ENCODE measurements at regions not wholly inside any gene's neighbourhood (a gene's known extent, or its start where the extent isn't known, plus 50 kb on each side); places are given as distances from the start of the nearest gene placed in this dataset.

GRCh38 chr20:22370137-22370536, 214.2 kb downstream of the FOXA2 start:
- ATAC-seq (no peak), DNase-seq (no peak)

- ATAC-seq: no peak
- no peak for DNase-seq
Observed at GRCh38 chr20:22369100-22369499, 215.3 kb downstream of the FOXA2 start.

GRCh38 chr20:22368235-22368634, 216.1 kb downstream of the FOXA2 start:
- DNase-seq (no peak), ATAC-seq (no peak)

- DNase-seq: no peak
- ATAC-seq: no peak
Observed at GRCh38 chr20:22366631-22367030, 217.7 kb downstream of the FOXA2 start.

GRCh38 chr20:22354647-22355046, 229.7 kb downstream of the FOXA2 start:
- no peak for DNase-seq
- no peak for ATAC-seq

- no peak for DNase-seq
Observed at GRCh38 chr20:22353586-22353985, 230.8 kb downstream of the FOXA2 start.

GRCh38 chr20:22352019-22352418, 232.4 kb downstream of the FOXA2 start:
- no peak for DNase-seq
- ATAC-seq: no peak

More at GRCh38 chr20:22353586-22353985, 230.8 kb downstream of the FOXA2 start:
- ATAC-seq: no peak

- ATAC-seq: no peak
Observed at GRCh38 chr20:22350624-22351023, 233.7 kb downstream of the FOXA2 start.

GRCh38 chr20:22348010-22348409, 236.4 kb downstream of the FOXA2 start:
- no peak for ATAC-seq

More at GRCh38 chr20:22350624-22351023, 233.7 kb downstream of the FOXA2 start:
- no peak for DNase-seq

GRCh38 chr20:22346716-22347115, 237.7 kb downstream of the FOXA2 start:
- DNase-seq (no peak), ATAC-seq (no peak)

More at GRCh38 chr20:22348010-22348409, 236.4 kb downstream of the FOXA2 start:
- DNase-seq: no peak

GRCh38 chr20:22343612-22344011, 240.8 kb downstream of the FOXA2 start:
- no peak for ATAC-seq

GRCh38 chr20:22342410-22342809, 242.0 kb downstream of the FOXA2 start:
- ATAC-seq: no peak

More at GRCh38 chr20:22343612-22344011, 240.8 kb downstream of the FOXA2 start:
- DNase-seq: no peak

GRCh38 chr20:22341508-22341907, 242.9 kb downstream of the FOXA2 start:
- ATAC-seq (no peak), DNase-seq (no peak)

More at GRCh38 chr20:22342410-22342809, 242.0 kb downstream of the FOXA2 start:
- no peak for DNase-seq

- ATAC-seq (no peak), DNase-seq (no peak)
Observed at GRCh38 chr20:22339946-22340345, 244.4 kb downstream of the FOXA2 start.

- DNase-seq: peak; percentile 40
- no peak for ATAC-seq
Observed at GRCh38 chr20:22339091-22339881, 245.1 kb downstream of the FOXA2 start.

GRCh38 chr20:22338140-22338708, 246.1 kb downstream of the FOXA2 start:
- ATAC-seq (no peak), DNase-seq (no peak)

GRCh38 chr20:22335210-22335609, 249.2 kb downstream of the FOXA2 start:
- ATAC-seq (no peak), DNase-seq (no peak)

- DNase-seq: peak; percentile 56
- ATAC-seq: no peak
Observed at GRCh38 chr20:22333885-22334545, 250.4 kb downstream of the FOXA2 start.

GRCh38 chr20:22324505-22324904, 259.9 kb downstream of the FOXA2 start:
- ATAC-seq (no peak), DNase-seq (no peak)

GRCh38 chr20:22322513-22322912, 261.9 kb downstream of the FOXA2 start:
- DNase-seq (no peak), ATAC-seq (no peak)

GRCh38 chr20:22321191-22321590, 263.2 kb downstream of the FOXA2 start:
- ATAC-seq (no peak), DNase-seq (no peak)

- DNase-seq (no peak), ATAC-seq (no peak)
Observed at GRCh38 chr20:22320245-22320915, 264.0 kb downstream of the FOXA2 start.

- no peak for DNase-seq
- no peak for ATAC-seq
Observed at GRCh38 chr20:22315771-22316170, 268.6 kb downstream of the FOXA2 start.
